DMS53 (cell line): ENCODE measurements at regions not wholly inside any gene's neighbourhood (a gene's known extent, or its start where the extent isn't known, plus 50 kb on each side); places are given as distances from the start of the nearest gene placed in this dataset.
"Not testable (repeated sequence)": the region's sequence is repeated elsewhere in the genome, so short reads cannot be mapped to it uniquely, and the experiment has no call there.

ENCODE experiments used
- DNase-seq: peaks from one replicate; lab custom pipeline; 2025; lab: John Stamatoyannopoulos, UW

DNA sequence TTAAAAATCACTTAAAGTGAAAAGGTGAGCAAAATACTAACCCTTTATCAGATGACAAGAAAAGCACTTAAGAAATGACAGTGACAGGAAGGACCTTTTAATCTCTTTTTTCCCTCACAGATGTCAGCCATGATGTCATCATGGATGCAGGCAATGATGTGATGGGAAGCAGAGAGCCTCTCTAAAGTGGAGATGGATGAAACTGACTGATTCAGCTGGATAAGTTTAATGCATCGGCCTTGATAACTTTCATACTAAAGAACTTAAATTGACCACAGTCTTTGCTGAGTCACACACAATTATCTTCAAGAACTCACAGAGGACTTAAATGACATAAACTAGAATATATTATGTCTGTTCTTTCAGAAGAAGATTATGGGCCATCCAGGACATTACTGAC, 153.2 kb upstream of the FGF10 start:
- peak; percentile 2 for DNase-seq

DNA sequence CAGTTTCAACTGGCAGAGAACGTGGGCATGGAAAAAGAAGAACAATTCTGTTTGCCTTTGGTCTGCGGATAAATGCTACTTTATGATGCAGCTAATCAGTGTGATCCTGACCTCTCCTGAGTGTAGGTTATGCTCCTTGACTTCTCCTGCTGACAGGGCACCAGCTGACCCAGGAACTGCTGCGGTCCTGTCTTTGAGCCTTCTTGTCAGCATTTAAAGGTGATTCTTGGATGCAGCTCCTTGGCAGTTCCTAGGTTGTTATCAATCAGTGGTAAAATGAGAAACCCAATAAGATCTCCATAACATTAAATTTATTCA, 150.3 kb upstream of the FGF10 start:
- no peak for DNase-seq

DNA sequence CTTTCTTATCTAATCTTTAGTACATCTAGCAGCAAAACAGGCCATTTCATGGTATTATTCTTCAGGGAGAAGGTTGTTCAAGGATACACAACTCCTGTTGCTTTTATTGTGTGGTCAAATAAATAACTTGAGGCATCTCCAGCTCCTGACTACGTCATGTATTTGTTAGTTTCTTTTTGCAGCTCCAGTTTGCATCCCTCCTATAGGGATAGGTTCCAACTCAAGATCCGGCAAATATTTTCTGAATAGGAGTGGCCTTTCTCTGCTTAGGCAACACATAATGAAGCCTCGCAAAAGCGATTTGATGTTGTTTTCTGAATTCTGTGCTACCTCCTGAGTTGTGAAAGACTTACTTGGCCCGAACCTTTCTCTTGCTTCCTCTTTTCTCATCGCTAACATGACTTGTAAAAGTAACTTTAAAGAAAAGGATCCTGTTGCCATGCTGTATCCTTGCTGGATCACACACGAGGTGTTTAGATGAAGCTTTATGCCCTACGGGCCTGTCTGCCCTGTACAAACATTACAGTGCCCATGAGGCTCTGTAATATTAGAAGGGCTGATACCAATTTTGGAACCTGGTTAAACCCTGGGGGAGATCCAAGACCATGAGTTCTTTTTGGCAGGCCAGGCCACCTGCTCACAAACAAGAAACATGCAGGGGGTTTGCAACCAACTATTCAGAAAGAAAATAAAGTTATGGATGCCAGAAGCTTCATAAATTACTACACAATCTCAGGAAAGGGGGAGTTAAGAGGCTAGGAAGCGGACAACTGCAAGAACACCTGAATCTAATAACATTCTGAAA, 149.8 kb upstream of the FGF10 start:
- DNase-seq: no peak

DNA sequence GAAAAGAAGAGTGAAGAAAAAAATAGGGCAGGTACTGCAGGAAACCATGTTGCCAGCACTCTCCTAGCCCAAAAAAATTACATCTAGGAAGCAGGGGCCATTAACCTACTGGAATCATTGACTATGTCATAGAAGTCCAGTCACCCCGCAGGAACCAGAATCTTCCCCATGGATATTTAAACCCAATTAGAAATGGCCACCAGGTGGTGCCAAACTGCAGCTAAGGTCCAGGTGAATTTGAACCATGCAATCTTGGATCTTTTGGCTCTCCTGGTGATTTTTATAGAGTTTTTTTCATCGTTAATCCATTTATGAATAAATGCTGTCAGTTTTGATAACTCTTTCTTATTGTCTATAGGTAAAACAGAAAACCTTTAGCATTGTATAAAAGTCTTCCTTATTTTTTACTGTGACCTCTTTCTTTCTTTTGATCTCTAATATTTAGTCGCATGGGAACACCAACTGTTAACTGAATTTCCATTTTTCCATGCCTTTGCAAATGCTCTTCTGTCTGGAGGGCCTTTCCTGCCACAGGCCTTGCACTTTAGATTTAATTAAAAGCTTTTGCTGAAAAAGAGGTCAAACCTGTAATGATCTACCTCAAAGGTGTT, 147.5 kb upstream of the FGF10 start:
- peak; percentile 65 for DNase-seq

DNA sequence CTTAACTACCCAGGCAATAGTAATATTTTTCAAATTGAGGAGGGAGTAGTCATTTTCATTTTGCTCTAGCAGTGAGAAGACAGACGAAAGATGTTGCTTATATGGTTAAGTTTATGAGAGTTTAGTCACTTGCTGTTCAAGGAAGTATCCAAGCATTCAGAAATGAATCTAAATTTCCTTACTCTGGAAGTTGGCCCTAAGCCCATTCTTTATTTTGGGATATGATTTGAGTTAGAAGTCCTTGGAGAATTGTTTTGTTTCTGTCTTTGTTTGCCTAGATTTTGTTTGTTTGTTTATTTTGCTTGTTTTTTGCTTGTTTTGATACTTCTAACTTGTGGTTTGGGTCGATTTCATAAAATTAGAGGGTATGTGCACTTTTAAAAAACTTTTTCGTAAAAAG, 146.4 kb upstream of the FGF10 start:
- no peak for DNase-seq

DNA sequence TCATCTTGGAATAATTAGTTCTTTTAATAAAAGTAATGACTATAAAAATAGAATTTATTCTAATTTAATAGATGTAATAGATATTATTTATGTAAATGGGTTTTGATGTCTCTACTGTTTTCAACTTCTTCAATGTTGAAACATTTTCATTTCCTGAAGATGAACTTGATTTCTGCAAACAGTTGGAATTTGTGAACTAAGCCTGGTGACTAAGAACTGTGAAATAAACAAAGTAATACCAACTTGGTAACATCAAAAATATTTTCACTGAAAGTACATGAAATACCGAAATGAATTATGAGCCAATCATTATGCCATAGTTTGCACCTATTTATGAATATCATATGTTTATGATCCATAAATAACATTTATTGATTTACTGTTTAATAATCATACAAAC, 143.8 kb upstream of the FGF10 start:
- no peak for DNase-seq

GRCh38 chr5:44531756-44532155, 142.5 kb upstream of the FGF10 start:
- not testable (repeated sequence) for DNase-seq

DNA sequence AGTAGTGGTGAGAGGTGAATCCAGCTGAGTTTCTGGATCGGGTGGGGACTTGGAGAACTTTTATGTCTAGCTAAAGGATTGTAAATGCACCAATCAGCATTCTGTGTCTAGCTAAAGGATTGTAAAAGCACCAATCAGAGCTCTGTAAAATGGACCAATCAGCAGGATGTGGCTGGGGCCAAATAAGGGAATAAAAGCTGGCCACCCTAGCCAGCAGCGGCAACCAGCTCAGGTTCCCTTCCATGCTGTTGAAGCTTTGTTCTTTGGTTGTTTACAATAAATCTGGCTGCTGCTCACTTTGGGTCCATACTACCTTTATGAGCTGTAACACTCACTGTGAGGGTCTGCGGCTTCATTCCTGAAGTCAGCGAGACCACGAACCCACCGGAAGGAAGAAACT, 141.6 kb upstream of the FGF10 start:
- DNase-seq: not testable (repeated sequence)

- no peak for DNase-seq
Measured at GRCh38 chr5:44511596-44511995, 122.4 kb upstream of the FGF10 start.

DNA sequence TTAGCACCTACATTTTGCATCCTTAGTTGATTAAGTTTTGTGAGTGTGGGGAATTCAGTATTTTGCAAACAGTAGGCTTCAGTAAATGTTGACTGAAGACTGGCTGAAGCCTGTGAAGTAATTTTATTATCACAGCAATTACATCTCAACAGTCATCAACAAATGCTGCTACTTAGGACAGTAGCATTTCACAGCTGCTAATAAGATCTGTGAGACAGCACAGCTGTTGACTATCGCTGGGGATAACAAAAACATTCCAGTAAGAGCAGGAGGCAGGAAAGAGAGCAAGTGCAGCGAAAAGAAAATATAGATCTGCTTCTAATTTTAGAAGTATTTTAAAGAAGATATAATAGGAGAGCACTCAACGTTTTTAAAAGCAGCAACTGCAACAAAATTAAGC, 117.3 kb upstream of the FGF10 start:
- no peak for DNase-seq

- no peak for DNase-seq
Measured at GRCh38 chr5:44499381-44499780, 110.2 kb upstream of the FGF10 start.

GRCh38 chr5:44497606-44498005, 108.4 kb upstream of the FGF10 start:
- no peak for DNase-seq

GRCh38 chr5:44495280-44495679, 106.1 kb upstream of the FGF10 start:
- no peak for DNase-seq

DNA sequence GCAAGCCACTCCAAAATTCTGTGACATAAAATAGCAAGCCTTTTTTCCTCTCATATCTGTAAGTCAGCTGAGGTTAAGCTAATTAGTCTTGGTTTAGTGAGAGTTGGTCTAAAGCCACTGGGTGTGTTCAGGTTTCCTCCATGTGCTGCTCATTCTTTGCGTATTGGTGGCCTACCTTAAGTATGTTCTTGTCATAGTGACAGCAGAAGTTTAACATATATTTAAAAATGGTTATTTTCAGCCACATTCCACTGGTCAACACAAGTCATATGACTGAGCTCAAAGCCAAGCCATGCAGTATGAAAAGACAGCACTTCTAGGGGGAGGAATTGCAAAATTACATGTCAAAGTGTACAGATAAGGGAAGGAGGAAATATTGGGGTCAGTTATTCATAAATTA, 100.5 kb upstream of the FGF10 start:
- no peak for DNase-seq

GRCh38 chr5:44486591-44486990, 97.4 kb upstream of the FGF10 start:
- no peak for DNase-seq

DNA sequence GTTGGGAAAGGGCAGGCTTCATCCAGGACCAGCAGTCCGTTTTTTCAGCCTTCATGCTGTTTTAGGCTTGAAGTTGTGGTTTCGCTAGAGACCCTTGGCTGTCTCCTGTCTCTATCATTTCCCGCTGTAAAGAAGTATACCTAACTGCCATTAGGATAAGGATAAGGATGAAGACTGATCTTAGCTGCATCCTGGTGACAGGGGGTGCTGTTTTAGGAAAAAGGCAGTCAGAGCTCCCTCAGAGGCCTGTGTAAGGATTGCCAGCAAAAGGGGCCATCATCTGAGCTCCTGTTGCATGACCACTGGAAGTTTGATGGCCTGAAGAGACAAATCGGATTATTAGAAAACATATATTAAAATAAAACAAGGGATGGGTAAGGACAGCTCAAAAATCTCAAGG, 64.8 kb upstream of the FGF10 start:
- DNase-seq: no peak

- no peak for DNase-seq
Measured at GRCh38 chr5:44446399-44446798, 57.2 kb upstream of the FGF10 start.

DNA sequence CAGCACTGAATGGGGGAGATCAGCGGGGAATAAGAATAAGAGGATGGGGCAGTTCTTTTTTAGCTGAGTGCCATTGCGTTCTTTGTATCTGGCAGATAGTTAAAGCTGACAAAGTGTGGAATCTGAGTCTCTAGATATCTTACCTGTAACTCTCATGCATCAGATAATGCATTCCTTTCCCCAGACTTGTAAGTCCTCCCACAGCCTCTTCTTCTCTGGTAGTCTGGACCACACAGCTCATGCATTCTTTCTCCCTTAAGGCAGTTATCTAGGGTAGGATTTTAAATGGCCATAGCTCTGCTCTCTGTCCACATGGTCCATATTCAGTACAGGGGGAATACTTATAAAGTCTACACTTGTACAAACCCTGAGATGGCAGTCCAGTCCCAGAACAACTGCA, 54.0 kb upstream of the FGF10 start:
- DNase-seq: no peak

GRCh38 chr5:44441460-44441859, 52.2 kb upstream of the FGF10 start:
- no peak for DNase-seq

- no peak for DNase-seq
Measured at GRCh38 chr5:44440186-44440585, 51.0 kb upstream of the FGF10 start.
